Stimulated activated CD8-positive, alpha-beta memory T cell treated with anti-CD3 and anti-CD28 coated beads, Interleukin-4, amount 100 ng/mL, for 4 hours (primary cell): ENCODE measurements at regions not wholly inside any gene's neighbourhood (a gene's known extent, or its start where the extent isn't known, plus 50 kb on each side); places are given as distances from the start of the nearest gene placed in this dataset.
"Not testable (repeated sequence)": the region's sequence is repeated elsewhere in the genome, so short reads cannot be mapped to it uniquely, and the experiment has no call there.

Experiments used
- DNase-seq, 2 donors: peaks; one replicate each; pipeline ENCODE4 v3.0.0-alpha.2; 2020; ENCODE audit warnings: low read depth in 2 of 2, low spot score in 1 of 2

- DNase-seq: no peak
Measured at GRCh38 chr1:196091397-196092135, 516.7 kb downstream of the KCNT2 start.

DNA sequence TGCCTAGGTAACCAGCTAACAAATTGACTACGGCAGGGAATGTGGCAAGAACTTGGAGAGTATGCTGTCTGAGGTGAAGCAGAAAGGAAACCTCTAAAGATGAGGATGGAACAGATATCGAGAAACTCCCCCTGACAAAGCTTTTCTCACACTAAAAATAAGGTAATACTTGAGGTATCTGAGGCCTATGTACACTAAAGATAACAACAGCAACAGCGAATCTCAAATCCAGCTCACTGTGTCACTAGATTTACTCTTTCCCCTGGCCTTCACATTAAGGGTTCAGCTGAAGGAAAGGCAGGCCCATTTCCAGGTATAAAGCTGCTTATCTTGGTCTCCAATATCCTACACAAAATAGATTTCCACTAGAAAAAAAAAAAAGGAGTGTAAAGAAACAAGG is 518.0 kb downstream of the KCNT2 start:
- no peak for DNase-seq

DNA sequence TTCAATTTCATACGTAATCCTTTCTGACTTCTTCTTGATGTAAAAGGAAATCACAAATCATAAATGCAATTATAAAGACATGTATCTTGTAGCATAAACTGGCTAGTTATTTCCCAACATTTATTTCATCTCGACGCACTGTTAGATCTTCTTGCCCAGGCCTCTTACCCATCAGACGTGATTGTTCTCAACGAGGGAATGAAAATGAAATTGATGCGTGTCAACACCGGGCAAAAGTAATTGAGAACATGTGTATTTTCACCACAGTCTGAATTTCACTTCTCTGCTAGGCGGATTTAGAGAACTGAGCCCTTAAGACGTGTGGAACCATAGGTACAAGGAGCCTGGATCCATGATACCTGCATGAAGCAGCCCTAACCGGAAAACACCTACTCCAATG is 519.7 kb downstream of the KCNT2 start:
- DNase-seq: no peak

GRCh38 chr1:196078691-196079090 is 529.5 kb downstream of the KCNT2 start:
- no peak for DNase-seq

DNA sequence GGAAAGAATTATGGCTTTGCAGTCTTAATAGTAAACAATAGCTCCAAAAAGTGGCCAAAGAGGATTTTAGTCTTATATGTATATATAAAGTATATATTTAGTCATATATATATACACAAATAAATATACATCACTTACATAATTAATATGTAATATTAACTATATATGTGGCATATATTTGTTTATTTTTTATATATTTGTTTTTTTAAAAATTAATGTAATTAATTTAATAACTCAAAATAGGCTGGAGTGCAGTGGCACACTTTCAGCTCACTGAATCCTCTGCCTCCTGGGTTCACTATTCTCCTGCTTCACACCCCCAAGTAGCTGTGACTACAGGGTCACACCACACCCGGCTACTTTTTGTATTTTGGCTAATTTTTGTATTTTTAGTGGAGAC is 532.6 kb downstream of the KCNT2 start:
- no peak for DNase-seq

DNA sequence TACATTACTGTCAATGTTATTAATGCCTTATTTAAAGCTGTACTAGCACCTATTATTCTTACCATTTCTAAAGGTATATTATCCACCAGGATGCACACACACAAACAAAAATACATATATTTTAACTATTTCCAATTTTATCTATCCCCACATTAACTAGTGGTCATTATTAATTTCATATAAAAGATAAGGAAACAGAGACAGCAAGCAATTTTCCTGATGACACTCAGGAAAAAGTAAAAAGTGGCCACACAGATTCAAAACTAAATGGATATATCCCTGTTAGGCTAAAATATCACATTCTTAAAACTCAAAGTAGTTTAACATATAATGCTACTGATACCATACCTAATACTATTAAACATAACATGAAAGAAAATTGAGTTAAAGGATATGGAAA is 534.1 kb downstream of the KCNT2 start:
- DNase-seq: no peak

DNA sequence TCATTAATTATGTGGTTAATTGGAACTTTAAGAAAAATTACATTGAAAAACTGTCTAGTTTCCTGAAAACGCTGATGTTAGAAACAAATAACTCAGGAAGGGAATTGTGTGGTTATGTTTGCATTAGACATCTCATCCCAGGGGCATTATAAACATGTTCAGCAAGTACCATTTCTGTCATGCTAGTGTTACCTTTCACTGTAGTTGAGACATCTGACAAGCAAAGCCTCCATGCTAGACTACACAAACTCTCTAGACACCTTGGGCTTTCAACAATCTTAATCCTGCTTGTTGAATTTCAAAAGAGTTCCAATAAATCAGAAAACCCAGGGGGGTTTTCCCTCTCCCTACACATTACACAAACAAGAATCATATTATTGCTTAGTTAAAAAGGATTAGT is 536.8 kb downstream of the KCNT2 start:
- DNase-seq: no peak

GRCh38 chr1:196070940-196071339 is 537.3 kb downstream of the KCNT2 start:
- no peak for DNase-seq

GRCh38 chr1:196063952-196064351 is 544.3 kb downstream of the KCNT2 start:
- DNase-seq: no peak

DNA sequence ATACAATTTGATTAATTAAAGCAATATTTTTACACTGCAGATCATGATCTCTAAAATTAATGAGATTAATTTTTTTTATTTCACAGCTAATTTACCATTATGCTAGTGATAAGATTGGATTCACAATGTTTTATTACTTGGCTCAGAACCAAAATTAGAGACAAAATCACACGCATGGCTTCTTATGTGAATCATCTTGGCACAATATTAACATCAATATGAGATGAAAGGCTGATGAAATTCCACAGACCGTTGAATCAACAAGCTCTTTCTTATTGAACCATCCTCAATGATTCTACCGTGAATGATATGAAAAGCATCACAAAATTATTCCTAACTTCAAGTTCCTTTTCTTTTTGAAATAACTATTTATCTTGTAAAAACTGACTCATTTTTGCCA is 544.9 kb downstream of the KCNT2 start:
- no peak for DNase-seq

DNA sequence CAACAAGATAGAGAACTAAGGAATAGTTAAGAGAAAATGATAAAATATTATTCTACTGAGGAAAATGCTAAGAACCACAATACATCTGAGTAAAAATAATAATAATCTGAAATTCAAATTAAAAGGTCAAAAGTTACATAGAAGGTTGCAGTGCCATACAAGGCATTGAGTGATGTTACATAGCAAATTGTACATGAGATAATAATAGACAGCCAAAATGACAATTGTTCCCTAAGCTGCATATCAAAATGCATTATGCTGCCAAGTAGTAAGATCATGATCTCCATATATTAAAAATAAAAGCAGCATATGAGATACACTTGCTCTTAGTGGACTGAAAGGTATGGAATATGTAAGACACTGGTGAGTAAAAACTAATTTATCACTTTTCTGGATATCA is 547.7 kb downstream of the KCNT2 start:
- DNase-seq: no peak

- no peak for DNase-seq
Measured at GRCh38 chr1:196059210-196059609, 549.0 kb downstream of the KCNT2 start.

DNA sequence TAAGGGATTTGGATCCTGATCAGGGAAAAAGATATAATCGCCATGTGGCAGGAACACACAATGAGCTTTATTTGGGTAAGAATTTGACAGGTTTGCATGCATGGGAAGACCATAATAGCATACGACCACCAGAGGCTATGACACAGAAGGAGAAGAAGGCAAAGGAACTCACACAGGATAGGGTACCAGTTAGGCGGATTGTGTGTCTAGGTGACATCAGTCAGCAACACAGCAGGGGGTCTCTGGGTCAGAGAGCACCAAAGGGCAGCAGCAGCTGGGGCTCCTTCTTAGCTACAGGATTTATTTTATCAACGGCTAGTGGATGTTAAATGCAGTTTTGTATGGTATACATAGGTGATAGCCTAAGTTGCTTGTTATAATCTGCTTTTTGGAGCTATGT is 551.3 kb downstream of the KCNT2 start:
- DNase-seq: no peak

GRCh38 chr1:196049407-196049806 is 558.8 kb downstream of the KCNT2 start:
- no peak for DNase-seq

DNA sequence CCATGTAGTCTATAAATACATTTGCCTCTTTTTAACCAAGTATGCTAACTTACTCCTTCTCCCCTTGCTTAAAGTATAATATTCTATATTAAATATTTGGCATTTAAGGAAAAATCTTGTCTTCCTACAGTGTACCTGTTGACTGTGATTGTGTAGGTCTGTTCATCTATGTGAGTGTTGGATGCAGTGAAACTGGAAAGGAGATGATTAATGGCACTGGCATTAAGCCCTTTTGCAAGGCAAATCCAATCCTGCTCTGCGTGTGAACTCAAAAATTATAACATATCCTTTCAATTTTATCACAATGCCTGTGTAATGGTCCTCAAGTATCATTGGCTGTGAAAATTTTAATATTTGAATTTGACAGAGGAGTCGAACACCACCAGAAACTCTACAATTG is 565.0 kb downstream of the KCNT2 start:
- no peak for DNase-seq

DNA sequence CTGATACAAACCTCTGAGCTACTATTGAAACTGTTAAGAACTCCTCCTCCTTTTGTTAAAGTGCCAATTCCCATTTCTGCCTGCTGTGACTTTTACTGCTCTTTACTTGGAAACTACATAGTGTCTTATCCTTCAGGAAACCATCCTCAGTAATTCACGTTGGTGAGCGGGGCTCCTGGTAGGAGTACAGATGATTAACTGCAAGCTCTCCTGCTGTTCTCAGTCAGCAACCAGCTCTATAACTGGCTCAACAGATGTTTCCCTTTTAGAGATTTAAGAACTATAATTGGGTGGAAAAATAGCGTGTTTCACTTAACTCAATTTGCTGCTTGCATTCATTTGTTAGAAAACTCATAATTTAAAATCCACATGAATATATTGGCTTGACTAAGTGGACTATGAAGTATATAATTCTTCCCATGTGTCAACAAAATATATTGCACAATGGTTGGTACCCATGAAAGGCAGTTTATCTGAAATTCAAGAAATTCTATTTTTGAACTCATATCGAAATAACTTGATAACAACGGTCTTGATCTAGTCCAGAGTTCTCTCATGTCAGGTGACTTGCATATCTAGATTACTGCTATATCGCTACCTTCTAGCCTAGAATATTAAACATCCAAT is 574.0 kb downstream of the KCNT2 start:
- DNase-seq: no peak

GRCh38 chr1:196031387-196031786 is 576.9 kb downstream of the KCNT2 start:
- not testable (repeated sequence) for DNase-seq

GRCh38 chr1:196030455-196030854 is 577.8 kb downstream of the KCNT2 start:
- DNase-seq: no peak

DNA sequence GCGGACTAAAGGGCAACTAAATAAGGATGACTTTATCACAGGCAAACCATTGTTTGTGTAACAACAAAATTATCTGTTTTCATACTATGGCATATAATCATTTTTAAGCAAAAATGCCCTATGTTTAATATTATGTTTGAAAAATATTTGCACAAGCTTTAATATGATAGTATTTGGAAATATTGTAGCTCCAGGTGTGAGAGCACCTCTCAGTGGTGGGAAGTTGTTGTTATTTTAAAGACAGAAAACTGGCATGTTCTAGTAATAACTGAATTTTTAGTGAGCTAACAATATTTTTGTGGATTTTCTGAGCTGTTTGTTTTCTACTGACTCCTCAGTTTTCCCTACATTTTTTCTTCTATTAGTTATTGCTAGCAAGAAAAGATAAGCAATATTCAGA is 578.8 kb downstream of the KCNT2 start:
- DNase-seq: no peak

GRCh38 chr1:196027127-196027526 is 581.1 kb downstream of the KCNT2 start:
- DNase-seq: no peak

DNA sequence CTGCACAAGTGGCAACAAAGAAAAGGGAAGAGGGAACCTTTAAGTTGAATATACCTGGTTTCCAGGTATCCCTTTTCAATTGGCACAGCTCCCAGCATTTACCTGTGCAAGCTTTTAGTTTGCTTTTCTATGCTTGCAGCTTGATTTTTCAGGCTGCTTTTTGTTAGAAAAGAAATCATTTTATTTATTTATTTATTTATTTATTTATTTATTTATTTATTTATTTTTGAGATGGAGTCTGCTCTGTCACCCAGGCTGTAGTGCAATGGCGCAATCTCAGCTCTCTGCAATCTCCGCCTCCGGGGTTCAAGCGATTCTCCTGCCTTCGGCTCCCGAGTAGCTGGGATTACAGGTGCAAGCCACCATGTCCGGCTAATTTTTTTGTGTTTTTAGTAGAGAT is 587.1 kb downstream of the KCNT2 start:
- DNase-seq: not testable (repeated sequence)

DNA sequence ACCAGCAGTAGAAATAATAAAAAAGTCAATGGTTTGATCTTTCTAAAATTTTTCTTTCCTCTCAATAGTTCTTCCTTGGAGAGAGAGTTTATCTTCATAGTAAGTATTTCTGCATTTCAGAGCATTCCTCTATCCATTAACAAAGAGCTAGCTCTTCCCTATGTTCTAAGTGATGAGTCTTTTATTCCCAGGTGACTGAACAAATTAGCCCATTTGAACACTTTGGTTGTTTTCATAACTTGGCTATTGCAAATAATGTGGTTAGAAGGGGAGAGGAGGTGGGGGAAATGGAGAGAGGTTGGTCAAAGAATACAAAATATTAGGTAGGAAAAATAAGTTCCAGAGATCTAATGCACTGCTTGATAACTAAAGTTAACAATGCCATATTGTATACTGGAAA is 598.9 kb downstream of the KCNT2 start:
- no peak for DNase-seq

DNA sequence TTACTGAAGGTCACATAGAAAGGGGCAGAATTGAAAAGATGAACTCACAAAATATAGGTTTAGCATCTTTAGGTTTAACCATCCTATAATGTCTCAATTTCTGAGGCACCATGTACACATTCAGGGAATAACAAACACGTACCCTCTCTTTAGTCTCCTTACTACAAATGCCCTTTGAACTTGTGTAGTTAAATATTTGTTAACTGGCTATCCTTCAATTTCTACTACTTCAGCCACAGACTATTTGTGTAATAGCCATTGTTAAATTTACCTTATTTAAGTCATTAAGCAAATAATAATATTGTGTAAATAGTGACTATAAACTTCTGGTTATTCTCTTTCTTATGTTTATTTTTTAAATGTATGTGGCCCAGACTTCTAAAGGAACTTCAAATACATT is 600.5 kb downstream of the KCNT2 start:
- DNase-seq: no peak
